AG04450 (cell line): ENCODE measurements at regions not wholly inside any gene's neighbourhood (a gene's known extent, or its start where the extent isn't known, plus 50 kb on each side); places are given as distances from the start of the nearest gene placed in this dataset.
A peak's percentile ranks its signal among the peaks of the same experiment; 100 is the strongest.

ENCODE experiments used
- CTCF ChIA-PET: fragments of 300-600, 350-600 bp; formaldehyde crosslinking; extraction: SDS; loops from one replicate; lab custom pipeline; 2022; ENCODE audit warnings: antibody characterized with exemption, inconsistent platforms; lab: Charles Lee
- POLR2A ChIA-PET: fragments of 350-600 bp; formaldehyde crosslinking; extraction: SDS; loops from one replicate; lab custom pipeline; 2021; ENCODE audit warnings: antibody characterized with exemption, inconsistent platforms; lab: Yijun Ruan, JAX
- DNase-seq: peaks from one replicate; pipeline ENCODE4 v3.0.0-alpha.2; 2011; ENCODE audit warnings: low read depth, low spot score
- H3K27ac ChIP-seq: one replicate; pipeline ENCODE4 v1.5.1; 2012; ENCODE audit warnings: low read depth, low read length, control low read depth
- H3K27me3 ChIP-seq: one replicate; pipeline ENCODE4 v1.6.0; 2012; ENCODE audit warnings: low read length; ENCODE audit not compliant: control insufficient read depth, insufficient read depth
- H3K4me3 ChIP-seq: 2 replicates; pipeline ENCODE4 v1.5.1; 2011; ENCODE audit warnings: mild to moderate bottlenecking, low read depth, low read length, control low read depth
- H3K9me3 ChIP-seq: 2 replicates; pipeline ENCODE4 v1.5.1; 2012; ENCODE audit warnings: low read length; ENCODE audit not compliant: control insufficient read depth, insufficient read depth
- CTCF ChIP-seq: IDR thresholded peaks from 2 replicates; pipeline ENCODE4 v1.5.1; 2011; ENCODE audit warnings: low read depth, low read length, control low read depth, inconsistent platforms

DNA sequence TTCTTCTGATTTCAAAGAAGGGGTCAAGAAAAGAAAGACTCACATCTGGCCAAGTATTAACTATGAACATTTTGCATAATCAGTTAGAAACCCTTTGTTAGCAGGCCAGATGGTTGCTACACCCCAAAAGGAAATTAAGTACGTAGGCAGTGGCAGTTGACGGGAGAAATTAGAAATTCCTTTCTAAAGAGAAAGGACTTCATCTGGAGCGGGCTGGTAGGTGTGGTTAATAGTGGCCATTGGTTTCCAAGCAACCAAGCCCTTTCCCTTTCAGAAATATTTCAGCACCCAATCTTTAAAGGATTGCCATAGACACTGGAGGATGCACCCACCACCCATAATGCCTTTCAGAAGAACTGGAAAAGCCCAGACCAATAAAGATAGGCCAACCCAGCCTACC is 235.7 kb upstream of the LDB2 start:
- no peak overlapping the region for H3K27ac ChIP-seq
- no peak overlapping the region for H3K4me3 ChIP-seq
- no peak for DNase-seq
- POLR2A ChIA-PET = no interaction called here
- CTCF ChIA-PET = no interaction called here
- no peak for TF ChIP-seq CTCF
- peaks cover 6% of the 10 kb centered on the region for H3K9me3 ChIP-seq
- H3K27me3 ChIP-seq = no peaks in the 10 kb centered on the region

DNA sequence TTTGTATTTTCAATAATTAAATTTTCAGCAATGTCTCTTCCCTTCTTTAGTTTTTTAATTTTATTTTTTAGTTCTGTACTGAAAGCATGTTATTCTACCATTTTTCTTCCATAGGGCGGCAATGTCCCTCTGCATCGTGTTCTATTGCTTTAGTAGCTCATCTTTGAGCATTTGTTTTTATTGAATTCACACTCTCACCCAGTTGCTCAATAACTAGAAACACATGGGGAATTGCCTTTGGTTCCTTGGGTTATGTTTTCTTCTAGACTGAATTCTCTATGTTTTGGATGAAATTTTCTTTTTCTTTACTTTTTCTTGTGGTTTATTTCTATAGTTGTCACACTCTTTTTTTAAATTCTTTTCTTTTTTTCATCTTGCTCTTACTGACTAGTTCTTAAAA is 233.8 kb upstream of the LDB2 start:
- DNase-seq = no peak
- no peak for TF ChIP-seq CTCF
- no peaks in the 10 kb centered on the region for H3K27me3 ChIP-seq
- no peak overlapping the region for H3K4me3 ChIP-seq
- CTCF ChIA-PET = interaction anchor here (0.6 kb wide), 1 partner anchor 54 kb away, joined by 4 read pairs; no protein-coding TSS in a partner anchor
- POLR2A ChIA-PET = no interaction called here
- H3K9me3 ChIP-seq = no peaks in the 10 kb centered on the region; the same call in 1 of the 2 replicates
- H3K27ac ChIP-seq = no peak overlapping the region

DNA sequence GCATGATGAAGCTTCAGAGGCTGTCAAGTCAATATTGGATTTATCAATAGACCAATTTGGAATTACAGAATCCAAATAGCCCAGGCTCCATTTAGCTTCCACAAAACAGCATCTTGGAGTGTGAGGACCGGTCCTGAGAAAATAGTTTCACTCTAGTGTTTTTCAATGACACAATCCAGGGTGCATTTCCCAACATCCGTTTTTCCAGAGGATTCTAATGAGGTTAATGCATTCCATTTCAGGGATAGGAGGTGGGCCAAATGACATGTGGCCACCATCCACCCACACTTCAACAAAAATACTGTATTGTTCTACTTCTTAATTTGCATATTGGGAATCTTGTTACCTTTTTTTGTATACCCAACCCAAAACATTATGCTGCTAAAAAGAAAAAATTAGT is 229.8 kb upstream of the LDB2 start:
- no peak for DNase-seq
- ChIA-PET POLR2A (no interaction called here), CTCF (no interaction called here)
- Histone ChIP-seq H3K27me3 (no peaks in the 10 kb centered on the region), H3K4me3 (no peak overlapping the region), H3K27ac (no peak overlapping the region), H3K9me3 (no peaks in the 10 kb centered on the region)
- TF ChIP-seq CTCF = no peak

DNA sequence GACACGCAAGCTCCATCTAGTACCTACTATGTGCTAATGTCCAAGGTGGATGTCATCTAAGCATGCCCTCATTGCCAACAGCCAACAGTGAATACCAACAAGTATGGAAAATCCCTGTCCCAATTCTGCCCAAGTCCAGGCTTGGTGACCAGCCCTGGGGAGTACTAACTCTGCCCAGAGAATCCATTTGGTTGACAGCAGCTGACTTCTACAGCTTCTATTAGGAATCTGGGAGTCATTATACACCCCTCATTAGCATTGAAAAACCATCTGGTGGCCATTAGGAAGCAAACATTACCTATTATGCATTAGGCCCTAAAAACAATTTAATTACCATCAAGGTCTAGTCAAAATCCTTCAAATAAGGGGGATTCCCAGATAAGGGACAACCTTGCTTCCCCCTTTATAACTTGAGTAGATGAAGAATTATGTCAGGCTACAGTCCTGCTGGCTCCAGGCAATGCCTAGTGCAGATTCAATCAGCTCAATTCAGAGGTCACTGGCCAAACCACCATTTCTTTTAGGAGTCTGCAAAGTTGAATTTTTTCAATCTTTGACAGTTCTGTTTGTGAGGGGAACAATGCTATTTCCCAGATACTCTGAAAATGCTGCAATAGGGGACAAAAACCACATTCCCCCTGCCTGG is 228.0 kb upstream of the LDB2 start:
- no peak for DNase-seq
- POLR2A ChIA-PET = no interaction called here
- H3K27ac ChIP-seq = no peak overlapping the region
- no peak overlapping the region for H3K4me3 ChIP-seq
- no peak for TF ChIP-seq CTCF
- CTCF ChIA-PET = no interaction called here
- H3K9me3 ChIP-seq = no peaks in the 10 kb centered on the region
- H3K27me3 ChIP-seq = no peaks in the 10 kb centered on the region

GRCh38 chr4:17124767-17125166 is 226.3 kb upstream of the LDB2 start:
- no peak overlapping the region for H3K4me3 ChIP-seq
- H3K27me3 ChIP-seq = no peaks in the 10 kb centered on the region
- peak; percentile 41 for TF ChIP-seq CTCF
- no peaks in the 10 kb centered on the region for H3K9me3 ChIP-seq
- no peak for DNase-seq
- no peak overlapping the region for H3K27ac ChIP-seq
- POLR2A ChIA-PET = no interaction called here
- CTCF ChIA-PET = interaction anchor here (0.7 kb wide), 1 partner anchor 9 kb away, joined by 4 read pairs; no protein-coding TSS in a partner anchor
